ENCODE measurements at regions not wholly inside any gene's neighbourhood (a gene's known extent, or its start where the extent isn't known, plus 50 kb on each side); places are given as distances from the start of the nearest gene placed in this dataset.

GRCh38 chr16:5571446-5571845, 473.9 kb upstream of the EEF2KMT start:
- Histone ChIP-seq H3K9me2 (ENCODE audit: insufficient read depth) (no peaks in the 10 kb centered on the region), H2AFZ (no peak overlapping the region), H3K4me1 (ENCODE audit: insufficient read depth) (no peaks in the 10 kb centered on the region), H3K79me2 (replicated peaks; ENCODE audit: insufficient read depth) (no peaks in the 10 kb centered on the region), H3K4me2 (no peak overlapping the region), H3F3A (replicated peaks; ENCODE audit: low read depth) (no peaks in the 10 kb centered on the region), H3K27me3 (ENCODE audit: insufficient read depth) (no peaks in the 10 kb centered on the region), H3K27ac (ENCODE audit: low read depth) (no peak overlapping the region), H3K36me3 (ENCODE audit: insufficient read depth) (no peaks in the 10 kb centered on the region), H3K4me3 (no peak overlapping the region), H4K20me1 (replicated peaks; ENCODE audit: insufficient read depth) (no peaks in the 10 kb centered on the region)
- Mint-ChIP-seq H3K27me3 (ENCODE audit: insufficient read depth, low read depth, poor library complexity) (peaks cover 4% of the 10 kb centered on the region), H3K36me3 (ENCODE audit: low read depth) (no peaks in the 10 kb centered on the region), H3K27ac (no peak overlapping the region), H3K4me3 (no peak overlapping the region), H3K4me1 (no peaks in the 10 kb centered on the region), H3K9me3 (no peaks in the 10 kb centered on the region)
- TF ChIP-seq NANOG (IDR thresholded peaks at IDR 0.05; ENCODE audit: borderline replicate concordance) (no peak), CTCF (conservative IDR thresholded peaks at IDR 0.05; ENCODE audit: low read depth in 2 of 2) (no peak), ZNF462 (CRISPR knock-in tag; IDR thresholded peaks at IDR 0.05) (no peak), REST (IDR thresholded peaks at IDR 0.05; ENCODE audit: unreplicated experiment) (no peak)
- DNase-seq (ENCODE audit: low spot score) (no peak), ATAC-seq (no peak)
